CD4-positive, alpha-beta T cell treated with Interleukin-17A for 4 hours (primary cell): ENCODE measurements at regions not wholly inside any gene's neighbourhood (a gene's known extent, or its start where the extent isn't known, plus 50 kb on each side); places are given as distances from the start of the nearest gene placed in this dataset.

ENCODE experiments used
- DNase-seq: peaks from one replicate; pipeline ENCODE4 v3.0.0-alpha.2; 2020; ENCODE audit warnings: mixed read lengths

DNA sequence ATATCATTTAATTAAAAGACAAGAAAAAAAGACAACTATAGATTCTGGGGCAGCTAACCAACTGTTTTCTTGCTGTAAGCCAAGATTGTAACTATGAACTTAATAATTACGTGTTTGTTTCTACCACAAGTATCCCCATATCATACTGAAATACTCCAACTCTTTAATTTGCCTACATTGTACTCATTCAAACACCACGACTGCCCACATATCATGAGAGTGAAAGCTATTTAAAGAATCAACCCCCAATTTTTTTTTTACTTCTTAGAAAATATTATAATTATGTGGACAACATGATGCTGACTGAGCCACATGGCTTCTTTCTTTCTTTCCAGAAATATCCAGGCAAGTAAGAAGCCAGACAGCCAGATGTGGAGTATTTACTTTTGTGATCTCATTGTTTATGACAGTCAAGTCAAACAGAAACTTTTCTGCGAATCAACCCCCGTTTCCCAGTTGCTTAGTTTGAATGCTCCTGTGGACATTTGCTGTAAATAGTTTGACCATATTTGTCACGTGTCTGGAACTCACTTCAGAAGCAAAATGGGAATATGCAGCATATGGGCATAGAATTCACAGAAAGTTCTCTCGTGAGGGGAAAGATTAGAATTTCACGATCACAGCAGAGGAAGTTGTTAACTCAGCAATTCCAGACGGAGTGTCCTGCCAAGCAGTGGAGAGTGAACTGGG is 126.8 kb upstream of the PSMD7 start:
- DNase-seq, result no peak

DNA sequence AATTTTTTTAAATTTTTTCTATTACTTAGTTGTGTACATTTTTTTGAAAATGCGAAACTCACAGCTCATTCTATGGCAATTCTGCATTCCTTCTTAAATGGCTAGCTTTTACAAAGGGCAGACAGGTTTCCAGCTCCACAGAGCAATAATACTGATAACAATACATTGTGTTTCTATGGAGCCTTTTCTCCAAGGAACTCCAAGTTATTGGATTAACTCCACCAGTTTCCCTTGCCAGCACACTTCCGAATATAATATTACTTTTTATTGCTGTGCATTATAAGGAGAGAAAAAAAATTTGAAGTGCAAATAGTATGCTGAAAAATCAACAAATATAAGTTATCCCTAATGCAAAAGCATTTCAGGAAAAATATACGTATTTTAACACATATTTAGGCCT is 127.5 kb upstream of the PSMD7 start:
- DNase-seq, result no peak

DNA sequence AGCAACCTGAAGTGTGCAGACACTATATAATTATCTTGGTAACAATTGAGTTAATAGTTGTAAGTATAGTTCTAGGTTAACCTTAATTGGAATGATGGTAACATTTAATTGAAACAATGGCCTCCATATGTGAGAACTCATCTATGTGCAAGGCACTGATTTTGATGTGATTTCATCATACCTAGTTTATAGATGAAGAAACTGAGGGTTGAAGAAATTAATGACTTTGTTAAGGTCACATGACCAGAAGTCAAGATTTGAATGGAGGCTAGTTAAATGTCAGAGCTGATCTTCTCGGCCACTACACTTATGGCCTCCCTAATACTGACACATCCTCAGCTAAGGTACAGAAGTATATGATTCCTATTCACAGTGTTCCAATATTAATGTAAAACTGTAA is 128.2 kb upstream of the PSMD7 start:
- no peak for DNase-seq

DNA sequence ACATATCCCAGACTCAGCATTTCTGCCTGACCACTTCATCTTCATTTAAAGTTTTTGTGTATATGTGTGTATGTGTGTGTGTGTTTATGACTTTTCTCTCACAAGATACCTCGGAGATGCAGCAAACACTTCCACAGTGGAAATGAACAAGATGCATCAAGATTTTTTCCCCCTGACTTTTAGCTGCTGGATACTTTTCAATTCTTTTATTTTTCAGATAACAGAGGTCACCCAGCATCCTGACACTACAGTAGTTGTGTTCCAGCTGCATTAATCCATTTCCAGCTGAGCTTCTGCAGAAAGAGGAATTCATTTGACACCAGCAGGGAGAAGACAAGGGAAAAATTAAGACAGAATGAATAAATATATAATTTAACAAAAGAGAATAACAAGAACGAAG is 130.2 kb upstream of the PSMD7 start:
- no peak for DNase-seq

DNA sequence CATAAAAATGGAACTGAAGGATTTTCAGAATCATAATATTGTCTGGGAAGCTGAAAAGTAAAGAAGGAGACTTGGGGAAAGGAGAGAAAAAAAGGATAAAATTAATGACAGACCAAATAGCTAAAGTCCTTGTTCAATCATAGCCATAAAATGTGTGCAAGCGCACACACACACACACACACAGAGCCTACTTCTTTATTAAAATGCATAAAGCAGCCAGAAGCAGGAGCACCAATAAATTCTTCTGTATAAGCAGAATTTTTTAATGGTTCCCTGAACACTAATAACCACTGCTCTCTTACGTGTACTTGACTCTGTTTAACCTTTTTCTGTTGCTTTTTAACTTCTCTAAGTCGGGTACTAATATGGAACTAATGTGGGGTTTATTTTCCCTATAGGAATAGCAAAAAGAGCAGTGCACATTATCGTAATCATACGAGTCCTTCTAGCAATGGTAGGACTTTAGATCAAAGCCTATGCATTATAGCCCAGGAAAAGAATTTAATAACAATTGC is 131.0 kb upstream of the PSMD7 start:
- no peak for DNase-seq

DNA sequence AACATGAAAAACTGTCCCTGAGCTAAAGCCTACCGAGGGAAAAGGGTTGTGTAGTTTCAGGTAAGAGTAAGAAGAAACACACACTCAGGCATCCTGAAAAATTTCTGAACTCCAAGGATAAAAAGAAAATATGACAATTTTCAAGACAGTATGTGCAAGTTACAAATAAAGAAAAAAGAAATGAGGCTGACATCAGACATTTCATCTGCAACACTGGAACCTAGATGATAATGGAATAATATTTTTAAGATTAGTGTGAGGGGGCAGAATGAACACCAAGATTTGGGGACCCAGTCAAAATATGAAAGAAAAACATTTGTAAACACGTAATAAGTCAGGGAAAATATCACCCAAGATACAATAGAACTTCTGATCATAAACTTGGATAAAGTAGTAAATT is 135.9 kb upstream of the PSMD7 start:
- DNase-seq, result no peak

DNA sequence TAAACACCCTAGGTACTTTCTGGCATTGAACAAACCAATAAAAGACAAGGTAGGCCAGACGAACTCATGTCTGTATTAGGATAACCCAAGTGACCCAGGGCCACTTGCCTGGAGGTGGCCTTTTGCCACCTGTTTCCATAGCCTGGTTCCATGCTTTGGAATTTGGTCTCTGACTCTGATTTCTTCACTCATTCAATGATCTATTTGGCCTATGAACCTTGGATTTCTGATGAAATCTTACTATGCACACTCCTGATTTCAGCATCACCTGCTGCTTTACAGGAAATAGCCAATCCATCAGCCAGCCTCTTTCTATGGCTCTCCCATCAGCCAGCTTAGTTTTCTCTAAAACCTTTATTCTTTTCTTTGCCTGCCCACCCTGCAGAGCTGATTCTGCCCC is 142.8 kb upstream of the PSMD7 start:
- no peak for DNase-seq

DNA sequence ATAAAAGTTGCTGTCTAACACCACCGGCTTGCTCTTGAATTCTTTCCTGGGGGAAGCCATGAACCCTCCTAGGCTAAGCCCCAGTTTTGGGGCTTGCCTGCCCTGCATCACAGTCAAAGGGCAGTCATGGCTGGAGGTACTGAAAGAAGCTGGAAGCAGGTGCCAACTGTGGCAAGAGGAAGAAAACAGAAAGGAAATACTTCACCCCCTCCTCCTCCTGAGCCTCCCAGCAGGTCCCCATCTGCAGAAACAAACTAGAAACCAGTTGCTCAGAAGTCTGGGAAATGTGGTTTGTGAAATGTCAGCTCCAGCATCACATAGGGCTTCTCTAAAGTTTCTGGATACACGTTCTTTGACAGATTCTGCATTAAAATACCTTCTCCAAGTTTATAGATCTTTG is 150.0 kb upstream of the PSMD7 start:
- DNase-seq, result no peak

DNA sequence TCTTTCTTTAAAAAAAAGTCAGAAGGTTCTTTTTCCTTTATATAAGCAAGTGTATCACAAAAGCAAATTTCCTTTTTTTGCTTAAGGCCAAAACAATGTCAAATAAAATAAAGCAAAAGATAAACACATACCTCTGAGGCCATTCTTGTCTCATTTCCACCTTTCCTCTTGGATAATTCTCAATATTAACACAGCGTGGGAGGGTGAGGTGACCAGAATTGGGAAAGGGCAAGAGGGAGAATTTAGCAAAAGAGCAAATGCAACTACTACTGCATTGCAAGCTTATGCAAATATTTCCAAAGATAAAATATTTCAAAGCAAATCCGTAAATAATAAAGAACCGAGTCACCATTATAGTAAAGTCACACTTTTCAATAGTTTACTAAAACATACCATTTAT is 153.4 kb upstream of the PSMD7 start:
- no peak for DNase-seq

DNA sequence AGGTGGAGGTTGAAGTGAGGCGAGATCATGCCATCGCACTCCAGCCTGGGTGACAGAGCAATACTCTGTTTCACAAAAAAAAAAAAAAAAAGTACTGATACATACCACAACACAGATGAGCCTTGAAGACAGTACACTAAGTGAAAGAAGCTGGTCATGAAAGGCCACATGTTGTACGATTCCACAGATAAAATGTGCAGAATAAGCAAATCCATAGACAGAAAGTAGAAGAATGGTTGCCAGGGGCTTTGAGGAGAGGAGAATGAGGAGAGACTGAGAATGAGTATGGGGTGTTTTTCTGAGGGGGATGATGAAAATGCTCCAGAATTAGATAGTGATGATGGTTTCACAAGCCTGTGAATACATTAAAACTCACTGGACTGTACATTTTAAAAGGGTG is 155.6 kb upstream of the PSMD7 start:
- no peak for DNase-seq

DNA sequence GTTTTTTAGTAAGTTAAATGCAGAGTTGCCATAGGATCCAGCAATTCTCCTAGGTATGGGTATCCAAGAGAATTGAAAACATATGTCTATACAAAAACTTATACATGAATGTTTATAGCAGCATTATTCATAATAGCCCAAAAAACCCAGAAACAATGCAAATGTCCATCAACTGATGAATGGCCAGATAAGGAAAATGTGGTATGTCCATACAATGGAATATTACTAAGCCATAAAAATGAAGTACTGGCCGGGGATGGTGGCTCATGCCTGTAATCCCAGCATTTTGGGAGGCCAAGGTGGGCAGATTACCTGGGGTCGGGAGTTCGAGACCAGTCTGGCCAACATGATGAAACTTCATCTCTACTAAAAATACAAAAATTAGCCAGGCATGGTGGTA is 156.1 kb upstream of the PSMD7 start:
- no peak for DNase-seq

DNA sequence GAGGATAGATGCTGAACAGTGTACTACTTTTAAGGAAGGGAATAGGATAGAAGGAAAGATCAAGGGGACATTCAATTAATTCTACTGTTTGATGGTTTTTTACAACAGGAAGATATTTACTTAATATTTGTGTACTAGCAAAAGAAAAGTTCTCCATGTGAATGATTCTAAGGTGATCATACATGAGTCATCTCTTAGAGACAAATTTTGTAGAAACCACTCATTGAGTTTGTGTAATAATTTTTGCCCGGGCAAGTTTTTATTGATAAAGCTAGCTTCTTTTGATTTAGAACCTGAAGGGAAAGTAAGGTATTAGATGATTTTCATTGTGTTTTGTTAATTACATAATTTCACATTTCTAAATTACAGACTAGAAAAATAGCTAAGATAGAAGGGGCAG is 172.8 kb upstream of the PSMD7 start:
- DNase-seq, result no peak

DNA sequence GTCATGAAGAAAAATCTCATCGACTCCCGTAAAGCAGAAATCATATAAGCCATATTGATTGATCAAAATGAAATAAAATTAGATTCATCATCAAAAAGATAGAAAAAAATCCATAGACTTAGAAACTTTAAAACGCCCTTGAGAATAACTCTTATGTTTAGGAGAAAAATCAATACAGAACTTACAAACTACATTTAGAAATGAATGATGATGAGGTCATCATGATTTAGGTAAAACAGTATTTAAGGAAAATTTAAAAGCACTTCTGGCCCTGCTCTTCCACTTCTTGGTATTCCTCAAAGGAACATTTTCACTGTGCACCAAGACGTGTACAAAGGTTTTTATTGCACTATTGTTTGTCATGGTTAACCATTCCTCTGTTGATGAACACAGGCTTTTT is 173.4 kb upstream of the PSMD7 start:
- DNase-seq, result no peak

DNA sequence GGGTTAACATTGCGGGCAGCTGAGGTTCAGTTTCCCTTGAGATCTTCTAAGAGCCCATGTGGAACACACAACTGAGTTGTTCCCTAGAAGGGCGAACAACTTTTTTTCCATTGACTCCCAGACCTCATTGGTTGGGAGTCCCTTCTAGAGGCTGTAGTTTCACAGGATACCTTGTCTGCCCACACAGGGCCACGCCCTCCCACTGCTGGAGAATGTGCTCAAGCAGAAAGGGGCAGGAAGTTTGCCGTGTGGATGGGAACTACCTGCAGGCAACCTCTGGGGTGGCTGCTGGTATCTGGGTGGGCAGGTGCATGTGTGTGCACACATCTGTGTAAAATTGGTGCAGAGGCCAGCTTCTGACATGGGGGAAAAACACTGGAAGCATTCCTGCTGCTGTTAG is 178.8 kb upstream of the PSMD7 start:
- no peak for DNase-seq

DNA sequence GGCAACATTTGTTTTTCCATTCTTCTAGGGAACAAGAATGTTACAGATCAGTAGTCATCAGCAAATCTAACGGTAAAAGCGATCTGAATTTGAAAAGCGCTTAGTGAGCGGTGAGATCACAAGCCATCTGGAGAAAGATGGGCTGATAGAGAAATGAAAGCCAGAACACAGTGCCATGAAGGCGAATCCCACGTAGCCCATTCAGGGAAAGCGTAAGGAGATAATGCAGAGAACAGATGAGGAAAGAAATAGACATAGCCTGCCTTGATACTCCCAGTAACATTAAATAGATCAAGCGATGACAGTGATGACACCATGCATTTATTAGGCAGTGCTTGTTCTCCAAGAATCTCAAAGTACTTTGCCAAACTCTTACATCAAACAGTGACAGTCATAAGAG is 183.1 kb upstream of the PSMD7 start:
- DNase-seq, result no peak

DNA sequence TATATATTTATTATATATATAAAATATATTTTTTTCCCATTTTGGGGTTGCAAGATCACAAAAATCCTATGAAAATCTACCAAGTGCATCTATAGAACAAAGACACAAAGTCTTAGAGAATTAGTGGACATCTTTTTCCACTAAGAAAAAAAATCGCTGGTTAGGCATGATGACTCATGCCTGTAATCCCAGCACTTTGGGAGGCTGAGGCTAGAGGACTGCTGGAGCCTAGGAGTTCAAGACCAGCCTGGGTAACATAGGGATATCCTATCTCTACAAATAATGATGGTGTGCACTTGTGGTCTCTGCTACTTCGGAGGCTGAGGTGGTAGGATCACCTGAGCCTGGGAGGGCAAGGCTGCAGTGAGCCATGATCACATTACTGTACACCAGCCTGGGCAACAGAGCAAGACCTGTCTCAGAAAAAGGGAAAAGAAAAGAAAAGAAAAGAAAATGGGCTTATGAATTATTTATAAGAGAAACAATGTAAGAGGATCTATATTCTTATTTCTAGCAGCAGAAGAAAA is 185.1 kb upstream of the PSMD7 start:
- no peak for DNase-seq

DNA sequence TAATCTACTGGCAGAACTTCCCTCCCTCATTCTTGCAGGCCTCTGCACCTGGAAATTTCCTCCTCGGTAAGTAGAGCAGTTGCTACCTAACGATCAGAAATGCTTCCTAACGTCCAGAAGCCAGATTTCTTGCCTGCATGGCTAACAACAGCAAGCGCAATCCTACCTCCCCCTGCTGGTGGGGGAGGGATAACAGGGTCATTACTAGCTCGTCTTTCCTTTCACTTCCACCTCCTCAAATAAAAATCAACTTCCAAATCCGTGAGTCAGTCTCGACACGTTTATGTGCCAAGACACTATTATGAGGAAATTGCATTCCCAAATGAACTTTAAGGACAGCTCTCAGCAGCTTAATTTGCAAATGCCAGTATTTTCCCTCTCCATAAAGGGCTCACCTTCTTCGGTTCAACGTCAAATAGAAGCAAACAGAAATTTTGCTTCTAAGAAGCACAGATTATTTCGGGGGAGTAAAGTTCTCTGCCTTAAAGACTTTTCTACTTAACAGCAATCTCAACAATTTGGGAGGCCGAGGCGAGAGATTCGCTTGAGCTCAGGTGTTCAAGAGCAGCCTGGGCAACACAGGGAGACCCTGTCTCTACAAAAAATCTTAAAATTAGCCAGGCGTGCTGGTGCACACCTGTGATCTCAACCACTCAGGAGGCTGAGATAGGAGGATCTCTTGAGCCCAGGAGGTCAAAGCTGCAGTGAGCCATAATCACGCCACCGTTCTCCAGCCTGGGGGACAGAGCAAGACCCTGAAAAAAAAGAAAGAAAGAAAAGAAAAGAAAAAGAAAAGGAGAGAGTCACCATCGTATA is 188.6 kb upstream of the PSMD7 start:
- DNase-seq, result peak; percentile 28

DNA sequence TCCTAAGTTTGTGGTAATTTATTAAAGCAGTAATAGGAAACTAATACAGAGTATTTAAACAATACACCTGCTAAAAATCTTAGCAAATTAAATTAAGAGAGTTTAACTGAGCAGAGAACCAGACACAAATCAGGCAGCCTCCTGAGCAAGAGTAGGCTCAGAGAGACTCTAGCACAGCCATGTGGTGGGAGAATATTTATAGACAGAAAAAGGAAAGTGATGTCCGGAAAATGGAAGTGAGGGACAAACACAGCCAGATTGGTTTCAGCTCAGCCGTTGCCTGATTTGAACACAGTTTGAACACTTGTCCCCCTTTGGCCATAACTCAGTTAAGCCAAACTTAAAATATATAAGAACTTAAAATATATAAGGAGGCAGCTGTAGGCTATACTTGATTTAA is 192.6 kb upstream of the PSMD7 start:
- DNase-seq, result no peak

DNA sequence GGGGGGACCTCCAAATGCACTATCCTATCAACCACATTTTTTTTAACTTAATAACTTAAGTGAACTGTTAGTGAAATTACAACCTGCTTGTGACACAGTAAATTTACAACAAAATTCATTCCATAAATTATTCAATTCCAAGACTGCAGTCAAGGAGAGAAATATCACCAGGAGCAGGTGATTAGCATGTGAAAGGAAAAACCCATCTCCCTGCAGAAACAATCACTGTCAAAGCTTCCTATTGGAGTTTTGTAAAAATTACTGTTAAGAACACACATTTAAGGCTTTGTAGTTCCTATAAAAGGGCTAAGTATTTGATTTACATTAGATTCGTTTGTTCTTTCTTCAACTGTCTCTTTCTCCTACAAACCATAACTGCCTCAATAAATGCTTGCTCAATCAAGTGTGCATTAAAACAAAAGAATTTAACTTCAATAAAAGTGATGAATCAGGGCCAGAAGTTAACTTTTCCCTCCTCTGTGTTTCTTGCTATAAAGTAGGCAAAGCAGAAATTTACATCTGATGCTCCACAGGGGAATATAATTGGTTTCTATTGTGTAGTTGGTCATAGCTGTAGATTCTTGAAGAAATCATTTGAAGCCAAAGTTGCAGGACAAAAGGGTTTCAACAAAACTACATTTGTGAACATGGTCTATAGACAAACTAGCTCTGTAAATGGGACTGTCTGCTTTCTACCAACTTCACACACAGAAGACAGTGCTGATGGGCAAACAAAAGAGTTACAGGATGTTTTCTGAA is 195.1 kb upstream of the PSMD7 start:
- no peak for DNase-seq

DNA sequence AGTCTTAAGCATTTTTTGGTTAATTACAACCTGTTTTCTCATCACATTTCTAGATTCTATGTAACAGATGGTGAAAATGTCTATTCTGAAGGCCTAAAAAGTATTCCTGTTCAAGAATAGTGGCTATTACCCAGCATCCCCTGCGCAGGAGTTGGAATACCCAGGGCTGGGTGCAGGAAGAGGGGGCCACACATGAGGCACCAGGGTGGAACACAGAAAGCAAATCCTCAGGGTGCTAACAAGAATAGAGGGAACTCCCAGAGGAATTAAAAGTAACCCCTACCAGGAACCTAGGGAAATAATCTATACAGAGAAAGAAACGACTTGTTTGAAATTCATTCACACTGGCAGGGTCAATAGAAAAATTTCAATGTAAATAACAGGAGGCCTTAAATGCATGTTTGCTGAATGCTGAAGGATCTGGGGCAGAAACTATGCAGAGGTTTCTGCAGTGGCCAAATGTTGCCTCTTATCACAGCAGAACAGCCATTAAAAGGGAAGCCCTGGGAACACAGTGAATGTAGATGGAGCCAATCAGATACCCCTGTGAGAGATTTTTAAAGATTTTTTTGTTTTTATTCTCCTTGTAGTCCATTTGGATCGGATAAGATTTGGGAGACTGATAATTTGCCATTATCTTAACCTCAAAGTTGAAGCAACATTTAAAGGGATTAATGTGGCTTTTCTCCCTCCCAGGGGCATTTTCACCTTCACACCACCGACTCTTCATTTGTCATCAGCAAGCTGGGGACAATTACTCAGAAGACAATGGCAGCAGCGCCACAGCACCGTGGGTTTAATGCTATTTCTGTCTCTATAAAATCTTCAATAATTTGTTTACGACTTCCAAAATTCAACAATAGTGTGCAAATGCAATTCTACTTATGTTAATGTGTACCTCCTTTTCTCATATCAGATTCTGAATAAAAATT is 196.0 kb upstream of the PSMD7 start:
- no peak for DNase-seq

DNA sequence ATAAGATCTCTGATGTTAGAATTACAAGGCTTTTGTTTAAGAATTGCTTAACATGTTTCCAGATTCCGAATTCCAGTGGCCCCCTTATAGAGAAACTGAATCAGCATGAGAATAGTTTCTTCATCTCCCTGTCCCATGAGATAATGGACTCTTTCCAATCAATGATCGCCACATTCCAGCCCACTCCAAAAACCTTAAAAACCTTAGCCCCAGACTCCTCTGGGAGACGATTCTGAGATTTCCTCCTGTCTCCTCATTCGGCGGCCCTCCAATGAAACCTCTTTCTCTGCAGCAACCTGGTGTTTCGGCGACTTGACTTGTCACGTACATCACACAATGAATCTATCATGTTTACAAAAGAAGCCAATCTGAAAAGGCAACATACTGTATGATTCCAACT is 197.1 kb upstream of the PSMD7 start:
- no peak for DNase-seq

DNA sequence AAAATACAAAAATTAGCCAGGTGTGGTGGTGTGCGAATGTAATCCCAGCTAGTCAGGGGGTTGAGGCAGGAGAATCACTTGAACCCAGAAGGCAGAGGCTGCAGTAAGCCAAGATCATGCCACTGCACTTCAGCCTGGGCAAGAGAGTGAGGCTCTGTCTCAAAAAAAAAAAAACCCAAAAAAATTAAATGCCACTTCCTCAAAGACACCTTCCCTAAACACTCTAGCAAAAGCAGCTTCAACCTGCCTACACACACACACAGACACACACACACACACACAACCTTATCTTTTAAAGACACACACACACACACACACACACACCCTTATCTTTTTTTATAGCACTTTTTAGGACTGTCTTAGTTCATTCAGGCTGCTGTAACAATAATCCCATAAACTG is 201.7 kb upstream of the PSMD7 start:
- DNase-seq, result no peak
